Epithelial cell of prostate (primary cell): ENCODE measurements at regions not wholly inside any gene's neighbourhood (a gene's known extent, or its start where the extent isn't known, plus 50 kb on each side); places are given as distances from the start of the nearest gene placed in this dataset.

ENCODE experiments used
- DNase-seq: peaks from one replicate; pipeline ENCODE4 v3.0.0-alpha.2; 2011; ENCODE audit warnings: low read depth, low spot score
- H3K27ac ChIP-seq: fragments of 450-650 bp; 2 replicates; pipeline ENCODE4 v1.5.1; 2017; ENCODE audit warnings: mild to moderate bottlenecking

- no peak overlapping the region for H3K27ac ChIP-seq
- no peak for DNase-seq
Observed at GRCh38 chr5:2311851-2312250, 429.1 kb upstream of the IRX4 start.

DNA sequence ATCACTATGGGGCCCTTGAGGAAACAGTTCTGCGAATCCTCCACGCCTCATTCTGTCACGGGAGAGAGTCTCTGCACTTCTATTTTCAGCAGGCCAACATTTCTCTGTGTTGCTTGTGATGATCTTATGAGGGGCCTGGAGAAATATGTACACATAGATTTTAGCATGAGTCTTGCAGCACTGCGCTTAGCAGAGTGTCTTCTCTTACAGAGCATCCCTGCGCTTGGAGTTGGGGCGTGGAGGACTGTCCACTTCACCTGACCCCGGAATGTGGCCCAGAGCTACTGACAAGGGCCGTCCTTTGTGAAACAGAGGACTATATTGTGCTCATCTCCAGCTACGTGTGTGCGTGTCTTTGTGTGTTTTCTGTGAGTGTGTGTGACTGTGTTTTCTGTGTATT lies 428.2 kb upstream of the IRX4 start:
- DNase-seq: no peak
- H3K27ac ChIP-seq: no peak overlapping the region

- no peak for DNase-seq
- H3K27ac ChIP-seq: no peak overlapping the region
Observed at GRCh38 chr5:2307631-2308030, 424.9 kb upstream of the IRX4 start.

DNA sequence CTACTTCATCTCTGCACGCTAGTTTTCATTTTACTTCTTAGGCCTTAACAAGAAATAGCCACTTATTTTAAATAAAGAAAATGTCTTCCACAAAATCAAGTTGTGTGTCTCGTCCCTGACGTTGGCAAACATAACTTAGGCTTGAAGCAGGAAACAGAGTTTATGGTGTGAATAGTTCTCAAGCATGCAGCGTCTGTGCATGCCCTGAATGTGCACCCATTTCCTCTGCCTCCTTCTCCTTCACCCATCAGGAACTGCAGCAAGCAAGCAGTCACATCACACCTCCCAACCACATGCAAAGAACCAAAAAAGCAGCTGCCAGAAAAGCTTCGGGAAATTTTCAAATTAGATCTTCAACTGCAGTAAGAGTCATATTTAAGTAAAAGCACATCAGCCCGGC lies 424.0 kb upstream of the IRX4 start:
- H3K27ac ChIP-seq: no peak overlapping the region
- DNase-seq: no peak

GRCh38 chr5:2303431-2304100 lies 420.8 kb upstream of the IRX4 start:
- no peak overlapping the region for H3K27ac ChIP-seq
- no peak for DNase-seq

GRCh38 chr5:2302169-2302568 lies 419.4 kb upstream of the IRX4 start:
- no peak overlapping the region for H3K27ac ChIP-seq
- DNase-seq: no peak

GRCh38 chr5:2300861-2301574 lies 418.3 kb upstream of the IRX4 start:
- no peak for DNase-seq
- H3K27ac ChIP-seq: no peak overlapping the region

GRCh38 chr5:2300421-2300820 lies 417.7 kb upstream of the IRX4 start:
- no peak for DNase-seq
- no peak overlapping the region for H3K27ac ChIP-seq

GRCh38 chr5:2299388-2300220 lies 416.9 kb upstream of the IRX4 start:
- H3K27ac ChIP-seq: no peak overlapping the region
- DNase-seq: no peak

GRCh38 chr5:2298781-2299180 lies 416.1 kb upstream of the IRX4 start:
- no peak for DNase-seq
- no peak overlapping the region for H3K27ac ChIP-seq

DNA sequence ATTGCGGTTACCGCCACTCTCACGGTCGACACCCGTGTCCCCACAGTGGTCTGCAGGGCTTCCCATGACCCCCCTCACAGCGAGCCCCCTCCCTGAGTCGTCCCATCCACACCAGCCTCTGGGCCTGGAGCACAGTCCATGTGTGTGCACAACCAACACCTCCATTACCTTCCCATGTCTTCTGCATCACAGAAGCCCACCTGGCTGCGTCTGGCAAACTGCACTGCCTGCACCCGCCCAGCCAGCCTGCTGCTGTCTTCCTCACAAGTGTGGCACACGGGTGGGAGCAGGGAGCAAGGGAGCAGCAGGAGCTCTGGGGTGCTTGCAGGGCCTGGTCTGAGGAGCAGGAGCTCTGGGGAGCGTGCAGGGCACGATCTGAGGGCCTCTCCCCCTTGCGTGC lies 415.3 kb upstream of the IRX4 start:
- no peak overlapping the region for H3K27ac ChIP-seq
- DNase-seq: no peak

GRCh38 chr5:2295476-2295875 lies 412.8 kb upstream of the IRX4 start:
- H3K27ac ChIP-seq: no peak overlapping the region
- no peak for DNase-seq

DNA sequence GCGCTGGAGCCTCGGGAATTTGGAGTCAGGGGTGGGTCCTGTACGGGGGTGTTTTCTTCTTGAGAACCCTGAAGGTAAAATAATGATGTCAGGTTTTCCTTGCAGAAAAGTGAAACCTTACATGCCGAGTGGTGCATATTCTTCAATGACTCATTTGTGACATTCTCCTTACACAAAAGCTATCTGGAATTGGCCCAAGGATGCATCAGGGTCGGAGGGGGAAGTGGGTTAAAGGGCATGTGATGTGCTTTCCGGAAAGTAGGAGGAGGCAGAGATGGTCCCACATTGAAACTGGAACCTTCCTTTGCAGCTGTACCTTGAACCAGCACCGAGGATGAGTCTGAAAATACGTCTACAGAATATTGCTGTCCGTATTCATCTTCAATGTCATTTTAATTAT lies 411.2 kb upstream of the IRX4 start:
- no peak for DNase-seq
- no peak overlapping the region for H3K27ac ChIP-seq

DNA sequence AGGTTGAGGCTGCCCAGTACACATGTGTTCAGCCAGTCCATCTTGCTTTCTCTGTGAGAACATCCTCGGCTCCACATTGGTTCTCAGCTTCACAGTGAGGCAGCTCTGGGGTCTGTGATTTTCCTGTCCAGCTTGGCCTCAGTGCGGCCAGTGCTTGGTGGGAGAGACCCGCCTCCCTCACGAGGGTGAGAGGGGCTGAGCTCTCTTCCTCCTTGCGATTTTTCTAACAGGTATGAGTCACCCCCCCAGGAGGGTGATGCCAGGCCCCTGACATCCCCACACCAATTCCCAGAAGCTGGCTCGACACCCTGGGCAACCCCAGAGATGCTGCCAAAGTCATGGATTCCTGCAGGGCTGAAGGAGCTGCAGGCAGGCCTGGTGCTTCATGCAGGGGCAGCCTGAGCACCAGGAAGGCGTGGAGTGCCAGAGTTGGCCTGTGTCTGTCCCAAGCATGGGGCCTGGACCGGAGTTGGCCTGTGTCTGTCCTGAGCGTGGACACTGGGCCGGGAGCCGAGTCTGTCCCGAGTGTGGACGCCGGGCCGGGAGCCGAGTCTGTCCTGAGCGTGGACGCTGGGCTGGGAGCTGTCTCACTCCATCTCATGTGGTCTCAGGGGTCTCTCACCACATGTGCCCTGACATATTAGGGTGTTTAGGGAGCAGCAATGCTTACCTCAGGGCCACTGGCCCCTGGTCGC lies 408.6 kb upstream of the IRX4 start:
- no peak for DNase-seq
- no peak overlapping the region for H3K27ac ChIP-seq

DNA sequence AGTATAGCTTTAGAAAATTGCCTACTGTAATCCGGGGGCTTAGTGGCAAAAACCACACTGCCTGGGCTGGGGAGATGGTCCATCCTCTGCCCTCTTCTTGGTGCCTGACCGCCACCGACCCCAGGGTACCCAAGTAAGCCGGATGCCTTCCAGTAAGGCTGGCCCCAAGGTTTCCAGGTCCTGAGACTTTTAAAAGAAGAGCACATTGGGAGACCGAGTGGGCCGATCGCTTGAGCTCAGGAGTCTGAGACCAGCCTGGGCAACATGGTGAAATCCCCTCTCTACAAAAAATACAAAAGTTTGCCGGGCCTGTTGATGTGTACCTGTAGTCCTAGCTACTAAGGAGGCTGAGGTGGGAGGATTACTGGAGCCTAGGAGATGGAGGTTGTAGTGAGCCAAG lies 406.7 kb upstream of the IRX4 start:
- H3K27ac ChIP-seq: no peak overlapping the region
- no peak for DNase-seq

DNA sequence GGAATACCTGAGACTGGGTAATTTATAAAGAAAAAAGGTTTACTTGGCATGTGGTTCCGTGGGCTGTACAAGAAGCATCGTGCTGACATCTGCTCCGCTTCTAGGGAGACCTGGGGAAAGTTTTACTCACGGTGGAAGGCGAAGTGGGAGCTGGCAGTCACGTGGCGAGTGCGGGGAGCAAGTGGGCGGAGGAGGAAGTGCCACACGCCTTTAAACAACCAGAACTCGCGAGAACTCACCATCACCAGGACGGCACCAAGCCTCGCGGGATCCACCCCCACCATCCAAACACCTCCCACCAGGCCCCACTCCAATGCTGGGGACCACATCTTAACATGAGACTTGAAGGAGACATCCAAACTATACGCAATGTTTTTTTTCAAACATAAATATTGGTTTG lies 406.2 kb upstream of the IRX4 start:
- no peak for DNase-seq
- H3K27ac ChIP-seq: no peak overlapping the region

- H3K27ac ChIP-seq: no peak overlapping the region
- no peak for DNase-seq
Observed at GRCh38 chr5:2288466-2288865, 405.7 kb upstream of the IRX4 start.

GRCh38 chr5:2286250-2286649 lies 403.5 kb upstream of the IRX4 start:
- DNase-seq: no peak

GRCh38 chr5:2284678-2285077 lies 402.0 kb upstream of the IRX4 start:
- no peak overlapping the region for H3K27ac ChIP-seq
- no peak for DNase-seq

More at GRCh38 chr5:2286250-2286649, 403.5 kb upstream of the IRX4 start:
- H3K27ac ChIP-seq: no peak overlapping the region

DNA sequence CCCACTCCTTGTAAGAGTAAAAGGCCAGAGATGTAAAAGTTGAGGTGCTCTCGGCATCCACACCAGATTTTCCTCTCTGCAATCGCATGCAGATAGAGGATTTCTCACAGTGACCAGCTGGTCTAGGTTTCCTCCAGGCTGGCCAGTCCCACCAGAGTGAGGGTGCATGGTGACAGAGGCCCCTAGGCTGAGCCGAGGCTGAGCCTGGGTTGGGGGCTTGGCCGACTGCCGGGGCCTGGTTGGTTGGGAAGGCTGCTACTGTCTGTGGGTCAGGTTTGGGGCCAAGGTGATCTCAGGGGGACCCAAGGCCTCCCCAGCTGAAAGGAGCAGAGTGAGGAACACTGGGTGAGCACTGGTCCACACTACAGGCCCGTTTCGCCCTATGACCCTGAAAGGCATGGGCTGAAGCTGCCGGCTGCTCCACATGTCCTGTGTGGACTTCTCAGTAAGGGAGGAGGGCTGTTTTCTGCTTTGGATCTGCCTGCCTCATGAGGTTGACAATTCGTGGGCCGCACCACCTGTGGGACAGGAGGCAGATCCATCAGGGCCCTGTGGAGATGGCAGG lies 400.8 kb upstream of the IRX4 start:
- H3K27ac ChIP-seq: no peak overlapping the region
- DNase-seq: no peak
